GM12878 (cell line): ENCODE measurements at regions not wholly inside any gene's neighbourhood (a gene's known extent, or its start where the extent isn't known, plus 50 kb on each side); places are given as distances from the start of the nearest gene placed in this dataset.

Experiments used
- ATAC-seq: fragments of 200-7000 bp; cut with Tn5 transposase; 3 replicates; pipeline ENCODE4 v1.9.1; 2020; ENCODE audit warnings: mild to moderate bottlenecking, moderate library complexity
- BruUV-seq: library from RNA; stranded (reverse); fragments of 400-500 nt; replicated peaks from 2 replicates; lab custom pipeline; 2021; lab: Mats Ljungman, UMichigan
- CTCF ChIA-PET: fragments of 300-600 bp; sonication (Branson Sonifier 250); formaldehyde crosslinking; extraction: SDS; loops from one replicate; lab custom pipeline; 2021; ENCODE audit warnings: inconsistent platforms; lab: Yijun Ruan, JAX
- POLR2A ChIA-PET: fragments of 350-600 bp; formaldehyde crosslinking; extraction: SDS; loops from one replicate; lab custom pipeline; 2021; ENCODE audit warnings: inconsistent platforms; lab: Charles Lee
- RAD21 ChIA-PET: fragments of 300-600 bp; sonication (Branson Sonifier 250); formaldehyde crosslinking; loops from one replicate; lab custom pipeline; 2023; ENCODE audit warnings: antibody characterized with exemption; ENCODE audit not compliant: unreplicated experiment; lab: Charles Lee
- SMC1A ChIA-PET: fragments of 300-600 bp; sonication (Branson Sonifier 250); formaldehyde crosslinking; loops from one replicate; lab custom pipeline; 2023; ENCODE audit not compliant: unreplicated experiment, uncharacterized antibody; lab: Charles Lee
- DNase-seq: peaks from one replicate; pipeline ENCODE4 v3.0.0-alpha.2; 2011; ENCODE audit warnings: low read depth, low spot score
- FAIRE-seq: peaks from 3 replicates; lab custom pipeline; 2011; peaks lifted over from hg19 to GRCh38; lab: Jason Lieb, UNC
- H2AFZ ChIP-seq: 2 replicates; pipeline ENCODE4 v1.6.0; 2011; ENCODE audit warnings: low read depth, low read length, control low read depth; ENCODE audit not compliant: control insufficient read depth
- H3K27ac ChIP-seq: 2 replicates; pipeline ENCODE4 v1.5.1; 2011; ENCODE audit warnings: control low read depth; ENCODE audit not compliant: control insufficient read depth, insufficient read depth
- H3K27me3 ChIP-seq, 2 experiments: replicated peaks in 1 of 2; 2 replicates each; pipeline versions ENCODE4 v1.6.0 to v1.6.1; 2011; ENCODE audit warnings: low read length in 1 of 2; ENCODE audit not compliant: control insufficient read depth in 2 of 2, insufficient read depth in 2 of 2
- H3K36me3 ChIP-seq, 2 experiments: 2 replicates each; pipeline ENCODE4 v1.5.1; 2011; ENCODE audit warnings: low read length in 1 of 2; ENCODE audit not compliant: control insufficient read depth in 2 of 2, insufficient read depth in 2 of 2
- H3K4me1 ChIP-seq: 2 replicates; pipeline ENCODE4 v1.6.1; 2011; ENCODE audit warnings: mild to moderate bottlenecking, low read length, moderate library complexity, mixed read lengths; ENCODE audit not compliant: control insufficient read depth, insufficient read depth
- H3K4me2 ChIP-seq: 2 replicates; pipeline ENCODE4 v1.6.0; 2011; ENCODE audit warnings: control low read depth; ENCODE audit not compliant: control insufficient read depth, insufficient read depth
- H3K4me3 ChIP-seq: fragments of 200-600 bp; sonication (generic); 2 replicates; pipeline ENCODE4 v1.5.1; 2016
- H3K79me2 ChIP-seq: 2 replicates; pipeline ENCODE4 v1.6.0; 2011; ENCODE audit warnings: low read length; ENCODE audit not compliant: control insufficient read depth, insufficient read depth
- H3K9ac ChIP-seq: 2 replicates; pipeline ENCODE4 v1.8.0; 2011; ENCODE audit warnings: low read length, control low read depth, mixed read lengths; ENCODE audit not compliant: control insufficient read depth, insufficient read depth
- H3K9me3 ChIP-seq: replicated peaks from 3 replicates; pipeline ENCODE4 v1.5.1; 2011; ENCODE audit warnings: mild to moderate bottlenecking, low read length; ENCODE audit not compliant: control insufficient read depth, insufficient read depth
- H4K20me1 ChIP-seq: 2 replicates; pipeline ENCODE4 v1.6.0; 2011; ENCODE audit not compliant: control insufficient read depth, insufficient read depth
- BHLHE40 ChIP-seq, 2 experiments: fragments of 450-650 bp in 1 of 2; IDR thresholded peaks; 2 replicates each; pipeline ENCODE4 v1.6.1; 2011 to 2017; ENCODE audit warnings: low read depth in 2 of 2, borderline replicate concordance in 1 of 2, improper control_type of control experiment in 1 of 2, low read length in 1 of 2, mild to moderate bottlenecking in 1 of 2
- DPF2 ChIP-seq: fragments of 450-650 bp; IDR thresholded peaks from 2 replicates; pipeline ENCODE4 v1.6.1; 2017; ENCODE audit warnings: mild to moderate bottlenecking
- E4F1 ChIP-seq: fragments of 450-650 bp; IDR thresholded peaks from 2 replicates; pipeline ENCODE4 v1.6.1; 2018; ENCODE audit warnings: borderline replicate concordance, mild to moderate bottlenecking; ENCODE audit not compliant: partially characterized antibody
- EED ChIP-seq: sonication (generic); IDR thresholded peaks from 2 replicates; pipeline ENCODE4 v1.6.1; 2016; ENCODE audit warnings: antibody characterized with exemption, low read depth
- GABPA ChIP-seq: IDR thresholded peaks from 2 replicates; pipeline ENCODE4 v1.6.1; 2014; ENCODE audit warnings: antibody characterized with exemption, low read depth, mild to moderate bottlenecking, inconsistent platforms
- MEF2B ChIP-seq: fragments of 450-650 bp; IDR thresholded peaks from 2 replicates; pipeline ENCODE4 v1.6.1; 2018; ENCODE audit warnings: mild to moderate bottlenecking, moderate library complexity; ENCODE audit not compliant: partially characterized antibody, poor library complexity, severe bottlenecking
- MLLT1 ChIP-seq: fragments of 450-650 bp; IDR thresholded peaks from 2 replicates; pipeline ENCODE4 v1.6.1; 2016; ENCODE audit warnings: mild to moderate bottlenecking
- PAX8 ChIP-seq: fragments of 450-650 bp; IDR thresholded peaks from 2 replicates; pipeline ENCODE4 v1.6.1; 2017; ENCODE audit warnings: mild to moderate bottlenecking, moderate library complexity
- PML ChIP-seq: IDR thresholded peaks from 2 replicates; pipeline ENCODE4 v1.6.1; 2012; ENCODE audit warnings: low read length, inconsistent platforms
- RELA ChIP-seq: fragments of 450-650 bp; IDR thresholded peaks from 2 replicates; pipeline ENCODE4 v1.8.0; 2014; ENCODE audit warnings: borderline replicate concordance; ENCODE audit not compliant: partially characterized antibody
- RFX5 ChIP-seq: IDR thresholded peaks from 2 replicates; pipeline ENCODE4 v1.6.1; 2011; ENCODE audit warnings: low read depth, low read length, improper control_type of control experiment
- SMC3 ChIP-seq: IDR thresholded peaks from 2 replicates; pipeline ENCODE4 v1.6.1; 2011; ENCODE audit warnings: low read length, improper control_type of control experiment, borderline replicate concordance
- SP1 ChIP-seq: IDR thresholded peaks from one replicate; pipeline ENCODE4 v1.6.1; 2011; ENCODE audit warnings: low read depth, low read length
- SREBF2 ChIP-seq: IDR thresholded peaks from 2 replicates; pipeline ENCODE4 v1.6.1; 2012; ENCODE audit warnings: mild to moderate bottlenecking, low read length
- STAT1 ChIP-seq: fragments of 450-650 bp; conservative IDR thresholded peaks from 2 replicates; pipeline ENCODE4 v1.6.1; 2014; ENCODE audit warnings: antibody characterized with exemption, mild to moderate bottlenecking
- YY1 ChIP-seq: IDR thresholded peaks from 2 replicates; pipeline ENCODE4 v1.6.1; 2011; ENCODE audit warnings: low read depth, mild to moderate bottlenecking, low read length
- ZBTB11 ChIP-seq: fragments of 450-650 bp; formaldehyde crosslinking; IDR thresholded peaks from 2 replicates; pipeline ENCODE4 v1.5.0; 2022; ENCODE audit warnings: mild to moderate bottlenecking, missing genetic modification characterization
- in situ Hi-C: fragments of 300-500 bp; cut with MboI; formaldehyde crosslinking; loops from 9 replicates; pipeline ENCODE4 v1.14.3; 2018; ENCODE audit warnings: mixed read lengths
- intact Hi-C: fragments of 100-400 bp; cut with micrococcal nuclease; formaldehyde crosslinking; loops from one replicate; pipeline ENCODE4 v1.14.2; 2022; ENCODE audit not compliant: unreplicated experiment

- POLR2A ChIA-PET, result no interaction called here
- DNase-seq (no peak), FAIRE-seq (no peak), ATAC-seq (no peak)
- no TSS peak for BruUV-seq
- no peaks in the 10 kb centered on the region for H3K27me3 ChIP-seq
- SMC1A ChIA-PET, result interaction anchor here (0.6 kb wide), 1 partner anchor 185 kb away, joined by 3 read pairs; no protein-coding TSS in a partner anchor
- in situ Hi-C loops, result no loop called here
- RAD21 ChIA-PET, result no interaction called here
- no peaks in the 10 kb centered on the region for H3K9me3 ChIP-seq
- H3K4me3 ChIP-seq, result no peak overlapping the region
- H3K36me3 ChIP-seq, result no peaks in the 10 kb centered on the region
- H3K27ac ChIP-seq, result no peak overlapping the region
- no peak overlapping the region for H3K9ac ChIP-seq
- CTCF ChIA-PET, result no interaction called here
- no peaks in the 10 kb centered on the region for H4K20me1 ChIP-seq
- intact Hi-C loops, result no loop called here
- no peaks in the 10 kb centered on the region for H3K79me2 ChIP-seq
- no peaks in the 10 kb centered on the region for H3K4me1 ChIP-seq
- no peak overlapping the region for H2AFZ ChIP-seq
- H3K4me2 ChIP-seq, result no peak overlapping the region
- no peak for TF ChIP-seq MLLT1
- TF ChIP-seq SMC3, result no peak
- no peak for TF ChIP-seq SREBF2
- no peak for TF ChIP-seq BHLHE40 (IDR thresholded peaks at IDR 0.05; ENCODE audit: borderline replicate concordance in 1 of 2, low read depth in 2 of 2, low read length in 1 of 2)
- no peak for TF ChIP-seq ZBTB11 (CRISPR knock-in tag)
- no peak for TF ChIP-seq MEF2B
- TF ChIP-seq EED, result no peak
- TF ChIP-seq RFX5, result no peak
- TF ChIP-seq YY1, result no peak
- no peak for TF ChIP-seq GABPA
- no peak for TF ChIP-seq SP1
- no peak for TF ChIP-seq E4F1
- no peak for TF ChIP-seq STAT1
- TF ChIP-seq PAX8, result no peak
- no peak for TF ChIP-seq PML
- TF ChIP-seq DPF2, result no peak
- TF ChIP-seq RELA, result no peak
Measured at GRCh38 chr3:1495466-1495865, 402.6 kb downstream of the CNTN6 start.
